H9 (cell line): ENCODE measurements at regions not wholly inside any gene's neighbourhood (a gene's known extent, or its start where the extent isn't known, plus 50 kb on each side); places are given as distances from the start of the nearest gene placed in this dataset.

Source experiments
- DNase-seq: peaks from one replicate; pipeline ENCODE4 v3.0.0-alpha.2; 2017
- H2AFZ ChIP-seq: one replicate; pipeline ENCODE4 v1.6.1; 2013; ENCODE audit warnings: mild to moderate bottlenecking, low read length, control low read depth, moderate library complexity
- H2AK5ac ChIP-seq: 2 replicates; pipeline ENCODE4 v1.6.1; 2013; ENCODE audit warnings: low read length, control low read depth, mixed read lengths; ENCODE audit not compliant: insufficient read length
- H2BK120ac ChIP-seq: one replicate; pipeline ENCODE4 v1.6.1; 2013; ENCODE audit warnings: low read depth, mild to moderate bottlenecking, low read length, control low read depth, inconsistent platforms; ENCODE audit not compliant: poor library complexity, severe bottlenecking
- H2BK12ac ChIP-seq: 2 replicates; pipeline ENCODE4 v1.6.1; 2013; ENCODE audit warnings: low read length, control low read depth, mixed read lengths, low read depth; ENCODE audit not compliant: insufficient read length
- H2BK15ac ChIP-seq: 2 replicates; pipeline ENCODE4 v1.6.1; 2013; ENCODE audit warnings: low read depth, low read length, control low read depth
- H2BK20ac ChIP-seq: one replicate; pipeline ENCODE4 v1.6.1; 2013; ENCODE audit warnings: low read depth, mild to moderate bottlenecking, low read length, control low read depth, inconsistent platforms; ENCODE audit not compliant: poor library complexity, severe bottlenecking
- H2BK5ac ChIP-seq: 2 replicates; pipeline ENCODE4 v1.6.1; 2013; ENCODE audit warnings: low read length, control low read depth, mixed read lengths; ENCODE audit not compliant: insufficient read length
- H3K14ac ChIP-seq: 2 replicates; pipeline ENCODE4 v1.6.1; 2013; ENCODE audit warnings: low read length, control low read depth; ENCODE audit not compliant: insufficient read depth
- H3K18ac ChIP-seq: 2 replicates; pipeline ENCODE4 v1.6.1; 2013; ENCODE audit warnings: low read depth, mild to moderate bottlenecking, mixed read lengths, low read length, control low read depth; ENCODE audit not compliant: insufficient read length
- H3K23ac ChIP-seq: 2 replicates; pipeline ENCODE4 v1.6.1; 2013; ENCODE audit warnings: low read length, control low read depth, mixed read lengths, low read depth; ENCODE audit not compliant: insufficient read length
- H3K23me2 ChIP-seq: 2 replicates; pipeline ENCODE4 v1.6.1; 2013; ENCODE audit warnings: low read depth, mild to moderate bottlenecking, mixed read lengths, low read length, control low read depth; ENCODE audit not compliant: insufficient read length, poor library complexity, severe bottlenecking
- H3K27ac ChIP-seq: 2 replicates; pipeline ENCODE4 v1.5.1; 2013; ENCODE audit warnings: low read length, control low read depth, mixed read lengths, low read depth; ENCODE audit not compliant: insufficient read length
- H3K27me3 ChIP-seq: 2 replicates; pipeline ENCODE4 v1.6.1; 2013; ENCODE audit warnings: low read length, control low read depth, inconsistent platforms; ENCODE audit not compliant: insufficient read depth
- H3K4ac ChIP-seq: 2 replicates; pipeline ENCODE4 v1.6.1; 2013; ENCODE audit warnings: low read depth, mild to moderate bottlenecking, control low read depth, inconsistent platforms, low read length, moderate library complexity
- H3K4me1 ChIP-seq: 2 replicates; pipeline ENCODE4 v1.6.1; 2013; ENCODE audit warnings: low read length, control low read depth, inconsistent platforms; ENCODE audit not compliant: insufficient read depth
- H3K4me2 ChIP-seq: 2 replicates; pipeline ENCODE4 v1.6.1; 2013; ENCODE audit warnings: low read length, control low read depth, mixed read lengths; ENCODE audit not compliant: insufficient read length, insufficient read depth
- H3K56ac ChIP-seq: 2 replicates; pipeline ENCODE4 v1.6.1; 2013; ENCODE audit warnings: low read depth, mild to moderate bottlenecking, mixed read lengths, low read length, control low read depth; ENCODE audit not compliant: insufficient read length
- H3K79me1 ChIP-seq: 2 replicates; pipeline ENCODE4 v1.6.1; 2013; ENCODE audit warnings: low read depth, mild to moderate bottlenecking, moderate library complexity, low read length, control low read depth, inconsistent platforms; ENCODE audit not compliant: insufficient read depth, poor library complexity, severe bottlenecking
- H3K79me2 ChIP-seq: 2 replicates; pipeline ENCODE4 v1.6.1; 2013; ENCODE audit warnings: low read length, control low read depth, inconsistent platforms; ENCODE audit not compliant: insufficient read depth
- H3K9ac ChIP-seq: 2 replicates; pipeline ENCODE4 v1.6.1; 2013; ENCODE audit warnings: low read length, control low read depth, mixed read lengths; ENCODE audit not compliant: insufficient read length; ENCODE audit errors: extremely low read depth
- H3K9me3 ChIP-seq: one replicate; pipeline ENCODE4 v1.6.1; 2013; ENCODE audit warnings: low read depth, low read length, inconsistent platforms; ENCODE audit not compliant: control insufficient read depth
- H3T11ph ChIP-seq: one replicate; pipeline ENCODE4 v1.6.1; 2013; ENCODE audit warnings: mild to moderate bottlenecking, low read length, control low read depth, inconsistent platforms
- H4K20me1 ChIP-seq: one replicate; pipeline ENCODE4 v1.6.1; 2013; ENCODE audit not compliant: control insufficient read depth, insufficient read length, insufficient read depth
- H4K5ac ChIP-seq: 2 replicates; pipeline ENCODE4 v1.6.1; 2013; ENCODE audit warnings: low read depth, mild to moderate bottlenecking, mixed read lengths, low read length, control low read depth; ENCODE audit not compliant: insufficient read length
- H4K8ac ChIP-seq: replicated peaks from 2 replicates; pipeline ENCODE4 v1.6.1; 2013; ENCODE audit warnings: low read length, control low read depth, mixed read lengths, low read depth; ENCODE audit not compliant: insufficient read length
- H4K91ac ChIP-seq: 2 replicates; pipeline ENCODE4 v1.6.1; 2013; ENCODE audit warnings: low read depth, mild to moderate bottlenecking, moderate library complexity, mixed read lengths, low read length, control low read depth; ENCODE audit not compliant: insufficient read length
- H3K27ac Mint-ChIP-seq, 3 experiments: 2 replicates in 2 of 3; 3 replicates in 1 of 3; pipeline ENCODE4 v1.8.0; 2020 to 2021; ENCODE audit warnings: mixed read lengths in 3 of 3, mild to moderate bottlenecking in 1 of 3, moderate library complexity in 1 of 3
- H3K27me3 Mint-ChIP-seq: 2 replicates; pipeline ENCODE4 v1.8.0; 2021; ENCODE audit warnings: low read depth, mild to moderate bottlenecking, moderate library complexity, mixed read lengths
- H3K36me3 Mint-ChIP-seq, 3 experiments: 2 replicates in 2 of 3; 3 replicates in 1 of 3; pipeline ENCODE4 v1.8.0; 2020 to 2021; ENCODE audit warnings: low read depth in 3 of 3, mixed read lengths in 3 of 3; ENCODE audit not compliant: insufficient read depth in 1 of 3
- H3K4me1 Mint-ChIP-seq, 2 experiments: 2 replicates each; pipeline ENCODE4 v1.8.0; 2020; ENCODE audit warnings: mixed read lengths in 2 of 2
- H3K4me3 Mint-ChIP-seq, 2 experiments: 2 replicates in 1 of 2; 3 replicates in 1 of 2; pipeline ENCODE4 v1.8.0; 2020 to 2021; ENCODE audit warnings: mild to moderate bottlenecking in 2 of 2, mixed read lengths in 2 of 2, moderate library complexity in 1 of 2
- H3K9me3 Mint-ChIP-seq, 2 experiments: 2 replicates in 1 of 2; 3 replicates in 1 of 2; pipeline ENCODE4 v1.8.0; 2020; ENCODE audit warnings: mild to moderate bottlenecking in 2 of 2, mixed read lengths in 2 of 2, moderate library complexity in 1 of 2
- WGBS: extraction: QIAGEN DNeasy Blood & Tissue Kit; methylation state at CpG from one replicate; pipeline ENCODE4 v1.1.7; 2013; ENCODE audit warnings: missing lambda C conversion rate, low lambda C conversion rate, mixed read lengths; ENCODE audit not compliant: insufficient read length; ENCODE audit errors: extremely low coverage; 5-methylcytosine and 5-hydroxymethylcytosine counted together
- TF ChIP-seq, protein P1 (sequence below): fragments of 200-600 bp; sonication (generic); conservative IDR thresholded peaks from 3 replicates; pipeline ENCODE4 v1.8.0; 2021; ENCODE audit warnings: antibody characterized with exemption, mild to moderate bottlenecking

- H3K9me3 Mint-ChIP-seq, result peaks cover 10 to 17% of the 10 kb centered on the region in 2 experiments; a peak in 4 of 5 replicates
- peak; percentile 65 for DNase-seq
- Histone ChIP-seq H2AFZ (no peak overlapping the region), H2BK5ac (no peak overlapping the region), H3K18ac (peak overlapping the region; percentile 30), H4K91ac (no peak overlapping the region), H3K23me2 (no peaks in the 10 kb centered on the region), H3K4me1 (peaks cover 2% of the 10 kb centered on the region; the same call in 1 of the 2 replicates), H2BK20ac (no peak overlapping the region), H2BK120ac (no peak overlapping the region), H2BK15ac (no peak overlapping the region), H3K9ac (no peak overlapping the region), H3K27ac (no peak overlapping the region), H3K79me1 (no peaks in the 10 kb centered on the region), H4K8ac (no peak overlapping the region), H3K79me2 (no peaks in the 10 kb centered on the region), H4K20me1 (no peaks in the 10 kb centered on the region), H3K14ac (no peak overlapping the region; the same call in 1 of the 2 replicates), H3K27me3 (no peaks in the 10 kb centered on the region), H2BK12ac (no peak overlapping the region), H3K4me2 (no peak overlapping the region), H3K9me3 (no peaks in the 10 kb centered on the region), H4K5ac (no peak overlapping the region), H3K56ac (no peak overlapping the region), H3T11ph (no peak overlapping the region), H3K4ac (no peak overlapping the region), H3K23ac (no peak overlapping the region), H2AK5ac (no peak overlapping the region)
- no CpG with 5 or more reads among the region's 18 CpGs for WGBS
- no peak overlapping the region for H3K4me3 Mint-ChIP-seq
- peaks cover 0 to 16% (median 5%) of the 10 kb centered on the region in 3 experiments; a peak in 4 of 7 replicates for H3K36me3 Mint-ChIP-seq
- H3K27me3 Mint-ChIP-seq, result peaks cover 4% of the 10 kb centered on the region
- TF ChIP-seq, protein P1, sequence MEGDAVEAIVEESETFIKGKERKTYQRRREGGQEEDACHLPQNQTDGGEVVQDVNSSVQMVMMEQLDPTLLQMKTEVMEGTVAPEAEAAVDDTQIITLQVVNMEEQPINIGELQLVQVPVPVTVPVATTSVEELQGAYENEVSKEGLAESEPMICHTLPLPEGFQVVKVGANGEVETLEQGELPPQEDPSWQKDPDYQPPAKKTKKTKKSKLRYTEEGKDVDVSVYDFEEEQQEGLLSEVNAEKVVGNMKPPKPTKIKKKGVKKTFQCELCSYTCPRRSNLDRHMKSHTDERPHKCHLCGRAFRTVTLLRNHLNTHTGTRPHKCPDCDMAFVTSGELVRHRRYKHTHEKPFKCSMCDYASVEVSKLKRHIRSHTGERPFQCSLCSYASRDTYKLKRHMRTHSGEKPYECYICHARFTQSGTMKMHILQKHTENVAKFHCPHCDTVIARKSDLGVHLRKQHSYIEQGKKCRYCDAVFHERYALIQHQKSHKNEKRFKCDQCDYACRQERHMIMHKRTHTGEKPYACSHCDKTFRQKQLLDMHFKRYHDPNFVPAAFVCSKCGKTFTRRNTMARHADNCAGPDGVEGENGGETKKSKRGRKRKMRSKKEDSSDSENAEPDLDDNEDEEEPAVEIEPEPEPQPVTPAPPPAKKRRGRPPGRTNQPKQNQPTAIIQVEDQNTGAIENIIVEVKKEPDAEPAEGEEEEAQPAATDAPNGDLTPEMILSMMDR, result peak; percentile 60
- no peak overlapping the region for H3K27ac Mint-ChIP-seq
- H3K4me1 Mint-ChIP-seq, result peaks cover 6 to 13% of the 10 kb centered on the region in 2 experiments
Measured at GRCh38 chr1:4422504-4423289, 231.7 kb upstream of the AJAP1 start.
